ENCODE measurements at regions not wholly inside any gene's neighbourhood (a gene's known extent, or its start where the extent isn't known, plus 50 kb on each side); places are given as distances from the start of the nearest gene placed in this dataset.

- TF ChIP-seq, protein P1, sequence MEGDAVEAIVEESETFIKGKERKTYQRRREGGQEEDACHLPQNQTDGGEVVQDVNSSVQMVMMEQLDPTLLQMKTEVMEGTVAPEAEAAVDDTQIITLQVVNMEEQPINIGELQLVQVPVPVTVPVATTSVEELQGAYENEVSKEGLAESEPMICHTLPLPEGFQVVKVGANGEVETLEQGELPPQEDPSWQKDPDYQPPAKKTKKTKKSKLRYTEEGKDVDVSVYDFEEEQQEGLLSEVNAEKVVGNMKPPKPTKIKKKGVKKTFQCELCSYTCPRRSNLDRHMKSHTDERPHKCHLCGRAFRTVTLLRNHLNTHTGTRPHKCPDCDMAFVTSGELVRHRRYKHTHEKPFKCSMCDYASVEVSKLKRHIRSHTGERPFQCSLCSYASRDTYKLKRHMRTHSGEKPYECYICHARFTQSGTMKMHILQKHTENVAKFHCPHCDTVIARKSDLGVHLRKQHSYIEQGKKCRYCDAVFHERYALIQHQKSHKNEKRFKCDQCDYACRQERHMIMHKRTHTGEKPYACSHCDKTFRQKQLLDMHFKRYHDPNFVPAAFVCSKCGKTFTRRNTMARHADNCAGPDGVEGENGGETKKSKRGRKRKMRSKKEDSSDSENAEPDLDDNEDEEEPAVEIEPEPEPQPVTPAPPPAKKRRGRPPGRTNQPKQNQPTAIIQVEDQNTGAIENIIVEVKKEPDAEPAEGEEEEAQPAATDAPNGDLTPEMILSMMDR (IDR thresholded peaks at IDR 0.05 in 2 of 3, conservative IDR thresholded peaks at IDR 0.05 in 1 of 3; ENCODE audit: borderline replicate concordance in 1 of 3, insufficient read depth in 1 of 3, low read depth in 2 of 3, low read length in 2 of 3), result no peak
- TF ChIP-seq CBX3 (IDR thresholded peaks at IDR 0.05; ENCODE audit: low read depth), result no peak
- TF ChIP-seq EZH2 (IDR thresholded peaks at IDR 0.05), result no peak
- TF ChIP-seq POLR2AphosphoS5 (IDR thresholded peaks at IDR 0.05; ENCODE audit: low read depth, low read length), result no peak
- no peak for TF ChIP-seq POLR2A (IDR thresholded peaks at IDR 0.05; ENCODE audit: borderline replicate concordance, extremely low read depth, insufficient read depth, insufficient read length)
- TF ChIP-seq, protein P2, sequence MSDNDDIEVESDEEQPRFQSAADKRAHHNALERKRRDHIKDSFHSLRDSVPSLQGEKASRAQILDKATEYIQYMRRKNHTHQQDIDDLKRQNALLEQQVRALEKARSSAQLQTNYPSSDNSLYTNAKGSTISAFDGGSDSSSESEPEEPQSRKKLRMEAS (IDR thresholded peaks at IDR 0.05), result no peak
- TF ChIP-seq EGR1 (IDR thresholded peaks at IDR 0.05; ENCODE audit: low read depth), result no peak
- no peak for TF ChIP-seq SRF (IDR thresholded peaks at IDR 0.05; ENCODE audit: low read depth)
- no peak for TF ChIP-seq FOSL1 (IDR thresholded peaks at IDR 0.05; ENCODE audit: low read depth)
- TF ChIP-seq, protein P3, sequence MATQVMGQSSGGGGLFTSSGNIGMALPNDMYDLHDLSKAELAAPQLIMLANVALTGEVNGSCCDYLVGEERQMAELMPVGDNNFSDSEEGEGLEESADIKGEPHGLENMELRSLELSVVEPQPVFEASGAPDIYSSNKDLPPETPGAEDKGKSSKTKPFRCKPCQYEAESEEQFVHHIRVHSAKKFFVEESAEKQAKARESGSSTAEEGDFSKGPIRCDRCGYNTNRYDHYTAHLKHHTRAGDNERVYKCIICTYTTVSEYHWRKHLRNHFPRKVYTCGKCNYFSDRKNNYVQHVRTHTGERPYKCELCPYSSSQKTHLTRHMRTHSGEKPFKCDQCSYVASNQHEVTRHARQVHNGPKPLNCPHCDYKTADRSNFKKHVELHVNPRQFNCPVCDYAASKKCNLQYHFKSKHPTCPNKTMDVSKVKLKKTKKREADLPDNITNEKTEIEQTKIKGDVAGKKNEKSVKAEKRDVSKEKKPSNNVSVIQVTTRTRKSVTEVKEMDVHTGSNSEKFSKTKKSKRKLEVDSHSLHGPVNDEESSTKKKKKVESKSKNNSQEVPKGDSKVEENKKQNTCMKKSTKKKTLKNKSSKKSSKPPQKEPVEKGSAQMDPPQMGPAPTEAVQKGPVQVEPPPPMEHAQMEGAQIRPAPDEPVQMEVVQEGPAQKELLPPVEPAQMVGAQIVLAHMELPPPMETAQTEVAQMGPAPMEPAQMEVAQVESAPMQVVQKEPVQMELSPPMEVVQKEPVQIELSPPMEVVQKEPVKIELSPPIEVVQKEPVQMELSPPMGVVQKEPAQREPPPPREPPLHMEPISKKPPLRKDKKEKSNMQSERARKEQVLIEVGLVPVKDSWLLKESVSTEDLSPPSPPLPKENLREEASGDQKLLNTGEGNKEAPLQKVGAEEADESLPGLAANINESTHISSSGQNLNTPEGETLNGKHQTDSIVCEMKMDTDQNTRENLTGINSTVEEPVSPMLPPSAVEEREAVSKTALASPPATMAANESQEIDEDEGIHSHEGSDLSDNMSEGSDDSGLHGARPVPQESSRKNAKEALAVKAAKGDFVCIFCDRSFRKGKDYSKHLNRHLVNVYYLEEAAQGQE (IDR thresholded peaks at IDR 0.05; ENCODE audit: low read depth), result no peak
- no peak for TF ChIP-seq TCF7L2 (IDR thresholded peaks at IDR 0.05; ENCODE audit: borderline replicate concordance, extremely low read depth, insufficient read depth, insufficient read length)
- TF ChIP-seq JUND (IDR thresholded peaks at IDR 0.05), result no peak
- no peak for TF ChIP-seq EZH2phosphoT487 (IDR thresholded peaks at IDR 0.05; ENCODE audit: borderline replicate concordance)
These were observed 182.8 kb downstream of the ARL4A start for GRCh38 chr7:12870219-12870618.

Measured in HCT116 (cell line).